GM21723 (cell line): ENCODE measurements at regions not wholly inside any gene's neighbourhood (a gene's known extent, or its start where the extent isn't known, plus 50 kb on each side); places are given as distances from the start of the nearest gene placed in this dataset.

ENCODE experiments used
- ATAC-seq: cut with Tn5 transposase; IDR thresholded peaks from one replicate; pipeline ENCODE4 v1.9.1; 2021; ENCODE audit warnings: mild to moderate bottlenecking, moderate library complexity; ENCODE audit not compliant: unreplicated experiment

GRCh38 chr7:47191316-47191715 is 390.6 kb downstream of the TNS3 start:
- no peak for ATAC-seq

DNA sequence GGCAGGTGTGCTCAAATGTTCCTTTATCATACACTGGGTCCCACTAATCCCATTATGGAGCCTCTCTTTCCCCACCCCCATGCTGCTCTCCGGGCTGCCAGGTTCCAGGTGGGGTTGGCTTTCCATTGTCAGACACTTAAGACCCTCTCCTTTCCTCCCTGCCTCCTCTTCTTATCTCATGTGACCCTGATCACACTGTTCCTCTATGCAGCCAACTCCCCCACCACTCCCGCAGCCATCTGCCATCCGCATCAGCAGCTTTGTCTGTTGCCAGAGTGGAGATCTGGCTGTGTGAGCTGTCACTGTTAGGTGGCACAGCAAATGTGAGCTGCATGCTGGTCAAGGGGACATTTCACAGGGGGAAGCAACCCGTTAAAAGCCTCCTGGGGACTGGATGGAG is 391.4 kb downstream of the TNS3 start:
- ATAC-seq = no peak

DNA sequence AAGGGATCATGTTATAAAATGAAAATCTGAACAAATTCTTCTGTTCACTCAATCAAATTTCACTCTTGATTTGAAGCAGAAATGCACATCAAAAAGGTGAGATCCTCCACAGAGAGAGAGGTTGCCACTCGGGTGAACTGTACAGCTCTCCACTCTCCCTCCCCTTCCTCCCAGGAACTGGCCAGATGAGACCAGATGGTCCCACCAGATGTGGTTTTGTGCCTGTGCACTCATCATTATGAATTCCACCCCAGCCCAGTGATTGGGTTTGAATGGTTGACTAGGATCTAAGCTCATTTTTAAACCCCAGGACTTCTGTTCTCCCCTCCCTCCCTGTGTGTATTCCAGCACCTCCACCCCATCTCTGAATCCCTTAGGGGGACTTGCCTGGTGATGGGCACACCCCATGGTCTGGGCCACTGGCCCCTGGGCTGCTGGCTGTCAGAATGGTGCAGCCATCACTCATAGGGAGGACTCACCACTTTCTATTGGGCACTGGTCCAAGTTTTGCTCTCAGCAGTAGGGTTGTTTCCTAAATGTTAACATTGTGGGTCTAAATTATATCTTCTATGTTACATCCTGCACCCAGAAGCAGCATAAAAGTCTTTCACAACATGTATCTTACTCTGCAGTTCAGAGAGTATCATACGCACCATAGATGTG is 393.1 kb downstream of the TNS3 start:
- ATAC-seq = no peak

DNA sequence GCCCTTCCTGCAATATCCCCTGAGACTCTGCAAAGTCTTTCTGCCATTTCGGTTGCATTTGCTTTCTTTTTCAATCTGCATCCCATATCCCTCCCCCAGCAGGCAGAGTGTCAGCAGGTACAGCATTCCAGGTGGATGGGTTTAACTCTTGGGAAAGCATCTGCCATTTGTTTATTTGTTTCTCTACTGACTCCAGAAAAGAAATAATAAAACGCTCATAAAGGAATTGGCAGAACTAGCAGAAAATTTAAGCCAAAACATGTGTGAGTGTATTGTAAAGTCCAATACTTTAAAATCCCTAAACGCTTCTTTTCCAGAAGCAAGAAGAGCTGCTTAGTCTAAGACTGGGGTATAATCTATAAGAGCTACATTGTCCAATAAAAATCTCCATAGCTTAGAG is 393.8 kb downstream of the TNS3 start:
- no peak for ATAC-seq

DNA sequence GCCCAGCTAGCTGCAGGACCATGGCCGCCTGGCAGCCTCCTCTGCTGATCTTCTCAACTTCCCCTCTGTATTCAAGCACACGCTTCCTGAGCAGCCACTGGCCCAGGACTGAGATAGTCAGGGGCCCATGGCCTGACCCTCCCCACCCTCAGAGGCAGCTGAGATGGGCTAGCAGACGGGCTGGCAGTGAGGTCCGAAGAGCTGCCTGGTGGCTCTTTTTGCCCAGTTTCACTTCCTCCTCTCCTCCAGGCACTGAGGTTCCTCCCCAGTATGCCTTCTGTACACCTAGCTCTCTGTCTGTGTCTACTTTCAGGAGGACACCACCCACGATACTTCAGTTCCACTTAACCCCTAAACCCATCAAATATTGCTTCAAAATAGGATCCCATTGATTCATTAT is 395.6 kb downstream of the TNS3 start:
- peak; percentile 91 for ATAC-seq

GRCh38 chr7:47185839-47186238 is 396.1 kb downstream of the TNS3 start:
- no peak for ATAC-seq

DNA sequence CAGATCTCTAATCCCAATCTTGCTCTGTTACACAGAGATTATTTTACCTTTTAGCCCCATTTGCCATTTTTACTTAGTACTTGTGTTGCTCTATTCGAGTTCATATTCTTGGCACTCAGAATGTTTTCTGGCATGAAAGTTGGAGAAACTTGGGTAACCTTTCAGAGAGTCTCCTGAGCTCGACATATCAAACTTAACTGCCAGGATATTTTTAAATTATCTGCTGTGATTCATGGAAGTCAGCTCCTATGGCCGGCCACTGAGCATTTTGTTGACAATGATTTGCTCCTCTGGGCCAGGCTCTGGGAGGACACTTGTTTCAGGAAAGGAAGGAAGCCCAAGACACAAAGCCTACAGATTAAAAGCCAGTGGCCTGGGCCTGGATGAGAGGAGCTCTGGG is 396.7 kb downstream of the TNS3 start:
- ATAC-seq = no peak

DNA sequence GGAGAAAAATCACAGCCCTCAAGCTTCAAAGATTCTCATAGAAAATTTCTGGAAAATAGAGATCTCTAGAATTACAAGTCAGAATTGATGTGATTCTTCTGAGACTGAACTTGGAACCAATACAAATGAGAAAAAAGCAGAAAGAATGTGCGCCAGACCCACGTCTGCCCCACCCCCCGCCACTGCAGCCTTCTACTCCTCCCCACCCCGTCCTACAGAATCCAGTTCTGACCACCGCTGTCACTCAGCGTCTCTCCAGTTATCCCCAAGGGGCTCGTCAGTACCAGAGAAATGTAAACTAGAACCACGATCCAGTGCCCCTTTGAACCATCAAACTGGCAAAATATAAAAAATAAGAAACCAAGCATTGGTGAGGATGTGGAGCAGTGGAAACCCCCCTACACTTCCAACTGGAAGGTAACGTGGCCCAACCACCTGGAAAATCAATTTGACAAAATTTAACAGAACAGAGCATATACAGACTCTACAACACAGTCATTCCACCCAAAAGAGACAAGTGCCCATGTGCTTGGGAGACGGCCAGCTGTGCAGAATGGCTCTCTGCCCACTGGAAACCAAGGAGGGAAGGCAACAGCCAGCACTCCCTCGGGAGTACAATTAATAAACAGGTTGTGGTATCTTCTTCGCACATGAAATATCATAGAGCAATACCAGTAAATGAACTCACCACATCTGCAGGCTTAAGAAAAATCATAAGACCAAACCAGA is 397.9 kb downstream of the TNS3 start:
- ATAC-seq = no peak

- no peak for ATAC-seq
Observed at GRCh38 chr7:47181746-47182361, 400.1 kb downstream of the TNS3 start.

GRCh38 chr7:47180516-47180826 is 401.4 kb downstream of the TNS3 start:
- ATAC-seq = no peak

- ATAC-seq = peak; percentile 59
Observed at GRCh38 chr7:47179812-47180515, 401.9 kb downstream of the TNS3 start.

- peak; percentile 55 for ATAC-seq
Observed at GRCh38 chr7:47172602-47173539, 409.0 kb downstream of the TNS3 start.

DNA sequence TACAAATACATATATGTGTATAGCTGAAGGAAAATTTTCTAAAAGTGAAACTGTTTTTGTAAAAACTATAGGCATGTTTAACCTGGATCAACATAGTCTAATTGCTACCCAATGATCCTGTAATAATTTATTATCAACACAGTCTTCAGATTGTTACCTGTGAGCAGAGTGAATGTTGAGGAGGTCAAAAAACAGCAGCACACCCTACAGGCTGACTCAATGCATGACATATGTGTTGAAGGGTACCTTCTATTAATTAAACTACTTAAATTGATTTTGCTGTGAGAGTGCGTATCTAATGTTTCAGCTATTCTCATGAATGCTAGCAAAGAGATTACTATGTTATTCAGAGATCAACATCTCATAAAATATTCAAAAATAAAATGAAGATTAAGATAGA is 411.4 kb downstream of the TNS3 start:
- no peak for ATAC-seq

GRCh38 chr7:47154791-47155190 is 427.1 kb downstream of the TNS3 start:
- no peak for ATAC-seq

DNA sequence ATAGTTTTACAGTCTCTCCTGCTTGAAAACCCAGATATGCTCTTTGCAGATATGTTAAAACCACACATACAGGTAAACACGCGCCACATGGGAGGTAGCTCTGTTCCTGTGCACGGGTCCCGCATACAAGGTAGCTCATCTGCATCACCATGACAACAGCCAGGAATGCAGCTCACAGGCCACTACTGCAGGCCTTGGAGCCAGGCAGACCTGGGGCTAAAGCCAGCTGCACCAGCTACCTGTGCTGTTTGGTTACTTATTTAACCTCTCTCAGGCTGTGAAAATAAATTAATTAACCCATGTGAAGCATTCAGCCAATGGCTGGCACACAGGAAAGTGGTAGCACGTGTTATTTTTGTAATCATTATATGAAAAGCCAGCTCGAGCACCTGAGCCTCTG is 428.3 kb downstream of the TNS3 start:
- ATAC-seq = no peak

GRCh38 chr7:47153058-47153457 is 428.9 kb downstream of the TNS3 start:
- ATAC-seq = no peak

DNA sequence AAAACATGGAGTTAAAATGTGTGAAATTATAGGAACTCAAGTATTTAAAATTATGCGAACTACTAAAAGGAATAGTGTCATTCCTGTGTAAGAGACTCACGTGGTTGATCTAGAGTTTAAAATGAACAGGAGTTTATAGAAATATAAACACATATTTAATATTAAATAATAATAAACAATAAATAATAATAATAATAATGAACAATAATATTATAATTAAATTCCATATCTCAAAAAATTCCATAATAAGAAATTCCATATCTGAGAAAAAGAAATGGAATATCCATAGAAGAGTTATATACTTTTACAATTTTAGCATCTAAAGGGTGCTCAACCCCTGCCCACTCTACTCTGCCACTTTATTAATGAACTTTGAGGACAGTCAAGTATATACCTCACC is 429.6 kb downstream of the TNS3 start:
- ATAC-seq = no peak

- no peak for ATAC-seq
Observed at GRCh38 chr7:47150497-47151260, 431.2 kb downstream of the TNS3 start.

DNA sequence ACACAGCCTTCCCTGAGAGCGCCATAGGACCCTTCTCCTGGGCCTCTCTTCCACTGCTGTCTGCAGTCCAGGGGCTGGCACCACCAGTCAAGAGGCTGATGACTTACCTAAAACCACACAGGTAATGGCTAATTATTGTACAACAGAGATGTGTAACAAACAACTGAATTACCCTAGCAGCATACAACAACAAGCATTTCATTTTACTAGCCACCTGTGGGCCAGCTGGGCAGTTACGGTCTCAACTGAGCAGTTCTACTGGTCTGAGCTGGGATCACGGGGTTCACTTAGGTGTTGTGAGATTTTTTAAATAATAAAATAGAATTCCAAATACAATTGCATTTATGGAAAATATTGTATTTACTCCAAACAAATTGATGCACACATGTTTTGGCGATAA is 431.9 kb downstream of the TNS3 start:
- no peak for ATAC-seq

DNA sequence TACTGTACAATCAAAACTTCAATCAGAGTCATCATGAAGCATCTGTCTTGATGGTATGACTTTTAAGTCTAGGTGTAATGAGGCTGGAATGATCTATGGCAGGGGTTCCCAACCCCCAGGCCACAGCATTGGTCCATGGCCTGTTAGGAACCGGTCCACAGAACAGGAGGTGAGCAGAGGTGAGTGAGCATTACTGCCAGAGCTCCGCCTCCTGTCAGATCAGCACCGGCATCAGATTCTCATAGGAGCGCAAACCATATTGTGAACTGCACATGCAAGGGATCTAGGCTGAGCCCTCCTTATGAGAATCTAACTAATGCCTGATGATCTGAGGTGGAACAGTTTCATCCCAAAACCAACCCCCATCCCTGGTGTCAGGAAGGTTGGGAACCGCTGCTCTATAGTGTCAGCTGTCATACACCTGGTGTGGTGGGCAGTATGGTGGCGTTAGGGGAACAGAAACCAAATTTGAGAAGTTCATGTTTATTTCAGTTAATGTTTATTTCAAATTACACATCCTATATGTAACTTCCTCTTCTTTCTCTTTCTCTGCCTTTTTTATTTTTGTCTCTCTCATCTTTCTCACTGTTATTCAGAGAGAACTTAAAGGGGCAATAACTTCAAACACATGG is 432.6 kb downstream of the TNS3 start:
- ATAC-seq = peak; percentile 68
